Spleen (tissue), 11 donors: ENCODE measurements at regions not wholly inside any gene's neighbourhood (a gene's known extent, or its start where the extent isn't known, plus 50 kb on each side); places are given as distances from the start of the nearest gene placed in this dataset.

Source experiments
- DNase-seq: peaks from one replicate; pipeline ENCODE4 v3.0.0-alpha.2; 2020
- H3K27ac ChIP-seq, 8 donors: fragments of 200-600 bp; sonication (generic) in 7 of 8; 1 replicate in 4 of 8; 2 replicates in 4 of 8; pipeline versions ENCODE4 v1.5.0 to v1.8.0; 2016 to 2021; ENCODE audit warnings: inconsistent platforms in 4 of 8, mild to moderate bottlenecking in 4 of 8, moderate library complexity in 1 of 8
- H3K27me3 ChIP-seq, 7 donors: fragments of 200-600 bp; sonication (generic) in 6 of 7; replicated peaks in 1 of 7; 1 replicate in 4 of 7; 2 replicates in 3 of 7; pipeline versions ENCODE4 v1.5.0 to v1.8.0; 2016 to 2021; ENCODE audit warnings: inconsistent platforms in 3 of 7, mild to moderate bottlenecking in 1 of 7
- H3K36me3 ChIP-seq, 6 donors: fragments of 200-600 bp; sonication (generic) in 5 of 6; 1 replicate in 4 of 6; 2 replicates in 2 of 6; pipeline versions ENCODE4 v1.5.0 to v1.8.0; 2016 to 2021; ENCODE audit warnings: inconsistent platforms in 2 of 6
- H3K4me1 ChIP-seq, 6 donors: fragments of 200-600 bp; sonication (generic) in 5 of 6; 1 replicate in 3 of 6; 2 replicates in 3 of 6; pipeline versions ENCODE4 v1.5.0 to v1.8.0; 2016 to 2021; ENCODE audit warnings: inconsistent platforms in 3 of 6
- H3K4me3 ChIP-seq, 8 donors: fragments of 200-600 bp; sonication (generic) in 7 of 8; 1 replicate in 4 of 8; 2 replicates in 4 of 8; pipeline versions ENCODE4 v1.5.0 to v1.8.0; 2016 to 2021; ENCODE audit warnings: inconsistent platforms in 4 of 8, mild to moderate bottlenecking in 4 of 8, moderate library complexity in 2 of 8
- H3K9me3 ChIP-seq, 8 donors: fragments of 200-600 bp; sonication (generic) in 7 of 8; 1 replicate in 4 of 8; 2 replicates in 4 of 8; pipeline versions ENCODE4 v1.5.0 to v1.8.0; 2016 to 2021; ENCODE audit warnings: inconsistent platforms in 4 of 8
- POLR2A ChIP-seq, 3 donors: fragments of 450-650 bp; IDR thresholded peaks; one replicate each; pipeline ENCODE4 v1.5.1; 2017; ENCODE audit warnings: antibody characterized with exemption in 3 of 3, mild to moderate bottlenecking in 1 of 3
- POLR2AphosphoS5 ChIP-seq, 3 donors: sonication (generic); formaldehyde crosslinking; IDR thresholded peaks; one replicate each; pipeline ENCODE4 v1.5.1; 2017; ENCODE audit warnings: antibody characterized with exemption in 3 of 3
- WGBS, 5 donors: extraction: QIAGEN DNeasy Blood & Tissue Kit in 3 of 5; methylation state at CpG; one replicate each; pipeline versions ENCODE4 v1.1.5 to v1.1.7; 2013 to 2018; 5-methylcytosine and 5-hydroxymethylcytosine counted together
- intact Hi-C: fragments of 100-400 bp; cut with DNase I; formaldehyde crosslinking; loops from one replicate; pipeline ENCODE4 v1.15.0; 2023; ENCODE audit warnings: low total_unique reads
- TF ChIP-seq, protein P1 (sequence below), 11 experiments: fragments of 200-600 bp in 7 of 11; fragments of 450-650 bp in 4 of 11; sonication (generic) in 4 of 11; IDR thresholded peaks in 8 of 11; conservative IDR thresholded peaks in 3 of 11; 1 replicate in 7 of 11; 2 replicates in 4 of 11; pipeline versions ENCODE4 v1.4.0 to v1.8.0; 2016 to 2021; ENCODE audit warnings: antibody characterized with exemption in 11 of 11, inconsistent platforms in 4 of 11, mild to moderate bottlenecking in 1 of 11
- donor health status: healthy with polysubstance abuse.
- donor health status: DM: no; HTN: no; CAD: no; lungs with moderate emphysema.
- donor health status: DM: no; HTN: no; CAD: no.
- donor health status: Bipolar disorder and iron deficiency.
- donor health status: healthy.
- donor health status: DM: no; HTN: no; CAD: no.
- donor health status: DM: yes; HTN: yes; CAD: no.

DNA sequence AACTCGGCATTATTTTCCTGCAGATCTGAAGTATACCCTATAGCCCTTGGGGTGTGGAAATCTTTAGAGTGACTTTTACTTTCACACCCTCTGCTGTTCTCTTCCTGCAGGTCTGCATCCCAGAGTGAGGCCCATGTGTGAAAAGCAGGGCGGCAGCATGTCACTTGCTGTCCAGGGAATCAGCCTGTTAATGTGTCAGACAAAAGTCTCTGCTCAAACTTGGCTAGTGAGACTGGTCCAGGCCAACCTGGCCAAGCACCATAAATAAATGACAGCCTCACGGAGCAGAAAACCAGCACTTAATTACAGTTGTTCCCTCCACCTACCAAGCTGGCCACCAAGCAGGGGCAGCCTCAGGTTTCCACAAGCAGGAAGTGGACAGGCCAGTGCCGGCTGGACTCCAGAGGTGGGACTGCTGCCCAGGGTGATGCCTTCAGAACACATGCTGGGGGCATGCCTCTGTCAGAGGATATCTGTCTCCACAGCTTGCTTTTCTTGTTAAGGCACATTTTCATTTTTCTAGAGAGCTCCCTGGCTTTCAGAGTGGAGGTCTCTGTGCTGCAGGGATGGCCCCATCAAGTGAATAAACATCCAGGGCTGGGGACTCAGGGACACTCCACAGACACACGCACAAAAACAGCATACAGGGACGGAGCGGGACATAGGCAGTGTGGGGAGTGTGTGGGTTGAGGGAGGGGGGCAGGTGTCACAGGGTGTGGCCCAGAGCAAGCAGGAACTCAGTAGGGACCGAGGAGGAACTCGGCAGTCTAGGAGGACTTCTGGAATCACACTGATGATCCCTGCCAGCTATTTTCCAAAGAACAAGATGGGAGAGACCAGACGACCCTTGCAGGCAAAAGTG, 243.8 kb upstream of the IRX1 start:
- WGBS, 5 donors: 71 to 79% (median 76%) methylated on average over 9 to 10 of the region's 10 CpGs
- Histone ChIP-seq H3K27ac (no peak overlapping the region), H3K9me3 (peaks cover 0 to 16% (median 0%) of the 10 kb centered on the region in 8 donors), H3K4me3 (no peak overlapping the region), H3K27me3 (no peaks in the 10 kb centered on the region), H3K36me3 (no peaks in the 10 kb centered on the region), H3K4me1 (no peaks in the 10 kb centered on the region)
- no peak for TF ChIP-seq POLR2AphosphoS5 (IDR thresholded peaks at IDR 0.05)
- TF ChIP-seq, protein P1, sequence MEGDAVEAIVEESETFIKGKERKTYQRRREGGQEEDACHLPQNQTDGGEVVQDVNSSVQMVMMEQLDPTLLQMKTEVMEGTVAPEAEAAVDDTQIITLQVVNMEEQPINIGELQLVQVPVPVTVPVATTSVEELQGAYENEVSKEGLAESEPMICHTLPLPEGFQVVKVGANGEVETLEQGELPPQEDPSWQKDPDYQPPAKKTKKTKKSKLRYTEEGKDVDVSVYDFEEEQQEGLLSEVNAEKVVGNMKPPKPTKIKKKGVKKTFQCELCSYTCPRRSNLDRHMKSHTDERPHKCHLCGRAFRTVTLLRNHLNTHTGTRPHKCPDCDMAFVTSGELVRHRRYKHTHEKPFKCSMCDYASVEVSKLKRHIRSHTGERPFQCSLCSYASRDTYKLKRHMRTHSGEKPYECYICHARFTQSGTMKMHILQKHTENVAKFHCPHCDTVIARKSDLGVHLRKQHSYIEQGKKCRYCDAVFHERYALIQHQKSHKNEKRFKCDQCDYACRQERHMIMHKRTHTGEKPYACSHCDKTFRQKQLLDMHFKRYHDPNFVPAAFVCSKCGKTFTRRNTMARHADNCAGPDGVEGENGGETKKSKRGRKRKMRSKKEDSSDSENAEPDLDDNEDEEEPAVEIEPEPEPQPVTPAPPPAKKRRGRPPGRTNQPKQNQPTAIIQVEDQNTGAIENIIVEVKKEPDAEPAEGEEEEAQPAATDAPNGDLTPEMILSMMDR (IDR thresholded peaks at IDR 0.05 in 8 of 11, conservative IDR thresholded peaks at IDR 0.05 in 3 of 11): no peak
- TF ChIP-seq POLR2A (IDR thresholded peaks at IDR 0.05): no peak
- peak; percentile 64 for DNase-seq
- intact Hi-C loops: no loop called here

DNA sequence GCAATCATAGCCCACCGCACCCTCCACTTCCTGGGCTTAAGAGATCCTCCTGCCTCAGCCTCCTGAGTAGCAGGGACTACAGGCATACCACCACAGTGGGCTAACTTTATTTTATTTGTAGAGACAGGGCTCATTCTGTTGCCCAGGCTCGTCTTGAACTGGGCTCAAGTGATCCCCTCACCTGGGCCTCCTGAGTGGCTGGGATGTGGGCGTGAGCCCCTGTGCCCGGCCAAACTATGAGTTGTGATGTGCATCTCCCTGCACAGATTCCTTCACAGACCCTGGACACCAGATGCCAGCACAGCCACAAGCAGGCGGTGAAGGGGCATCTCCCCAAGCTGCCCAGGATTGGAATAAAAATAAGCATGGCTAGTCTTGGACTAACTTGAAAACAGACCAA, 244.9 kb upstream of the IRX1 start:
- no peak overlapping the region for H3K27ac ChIP-seq
- peak; percentile 34 for DNase-seq
- peaks cover 0 to 16% (median 0%) of the 10 kb centered on the region in 8 donors for H3K9me3 ChIP-seq
- no peaks in the 10 kb centered on the region for H3K27me3 ChIP-seq
- 78 to 90% (median 85%) methylated on average over 5 of the region's 5 CpGs for WGBS, 5 donors
- TF ChIP-seq POLR2A (IDR thresholded peaks at IDR 0.05): no peak
- TF ChIP-seq, protein P1 (IDR thresholded peaks at IDR 0.05 in 8 of 11, conservative IDR thresholded peaks at IDR 0.05 in 3 of 11): no peak
- no peak for TF ChIP-seq POLR2AphosphoS5 (IDR thresholded peaks at IDR 0.05)
- H3K4me1 ChIP-seq: no peaks in the 10 kb centered on the region
- intact Hi-C loops: no loop called here
- no peak overlapping the region for H3K4me3 ChIP-seq
- no peaks in the 10 kb centered on the region for H3K36me3 ChIP-seq

DNA sequence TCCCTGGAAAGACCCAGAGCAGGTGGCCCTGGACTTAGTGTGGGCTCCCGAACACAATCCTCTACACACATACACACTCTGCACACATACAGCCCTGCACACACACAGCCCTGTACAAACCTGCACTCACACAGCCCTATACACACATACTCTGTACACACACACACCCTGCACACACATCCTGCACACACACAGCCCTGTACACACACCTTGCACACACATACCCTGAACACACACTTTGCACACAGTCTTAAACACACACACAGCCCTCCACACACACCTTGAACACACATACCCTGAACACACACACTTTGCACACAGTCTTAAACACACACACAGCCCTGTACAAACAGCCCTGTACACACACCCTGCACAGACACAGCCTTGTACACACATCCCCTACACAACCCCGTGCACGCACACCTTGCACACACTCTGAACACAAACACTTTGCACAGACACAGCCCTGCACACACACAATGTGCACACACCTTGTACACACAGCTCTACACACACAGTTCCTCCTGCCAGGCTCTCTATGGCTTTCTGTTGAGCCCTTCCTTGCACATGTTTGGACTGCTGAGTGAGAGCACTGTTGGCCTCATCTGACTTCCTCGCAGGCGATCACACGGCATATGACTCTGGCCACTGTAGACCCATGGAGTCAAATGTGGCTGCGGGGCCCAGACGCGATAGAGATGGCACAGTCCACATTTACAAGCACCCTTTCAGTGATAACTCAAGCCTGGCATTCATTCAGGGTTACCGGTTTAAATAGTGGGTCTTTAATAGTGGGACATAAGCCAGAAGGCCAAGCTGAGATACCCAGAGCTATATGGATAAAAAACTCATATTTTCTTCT, 245.7 kb upstream of the IRX1 start:
- peak; percentile 50 for DNase-seq
- H3K9me3 ChIP-seq: peaks cover 0 to 16% (median 0%) of the 10 kb centered on the region in 8 donors
- no peaks in the 10 kb centered on the region for H3K27me3 ChIP-seq
- no peaks in the 10 kb centered on the region for H3K36me3 ChIP-seq
- TF ChIP-seq, protein P1 (IDR thresholded peaks at IDR 0.05 in 8 of 11, conservative IDR thresholded peaks at IDR 0.05 in 3 of 11): no peak
- TF ChIP-seq POLR2A (IDR thresholded peaks at IDR 0.05) (no peak), POLR2AphosphoS5 (IDR thresholded peaks at IDR 0.05) (no peak)
- H3K27ac ChIP-seq: no peak overlapping the region
- H3K4me1 ChIP-seq: no peaks in the 10 kb centered on the region
- 89 to 95% (median 91%) methylated on average over 10 of the region's 10 CpGs for WGBS, 5 donors
- H3K4me3 ChIP-seq: no peak overlapping the region
- intact Hi-C loops: no loop called here
